GM19438 (cell line): ENCODE measurements at regions not wholly inside any gene's neighbourhood (a gene's known extent, or its start where the extent isn't known, plus 50 kb on each side); places are given as distances from the start of the nearest gene placed in this dataset.

Experiments
- ATAC-seq: cut with Tn5 transposase; IDR thresholded peaks from one replicate; pipeline ENCODE4 v1.9.1; 2021; ENCODE audit warnings: low read depth; ENCODE audit not compliant: unreplicated experiment

GRCh38 chr22:47692811-47693210 lies 930.4 kb downstream of the TBC1D22A start:
- no peak for ATAC-seq

- ATAC-seq: no peak
Measured at GRCh38 chr22:47691152-47691895, 928.9 kb downstream of the TBC1D22A start.

- no peak for ATAC-seq
Measured at GRCh38 chr22:47690586-47690985, 928.1 kb downstream of the TBC1D22A start.

- no peak for ATAC-seq
Measured at GRCh38 chr22:47690166-47690565, 927.7 kb downstream of the TBC1D22A start.

GRCh38 chr22:47687776-47688175 lies 925.3 kb downstream of the TBC1D22A start:
- ATAC-seq: no peak

GRCh38 chr22:47687346-47687655 lies 924.9 kb downstream of the TBC1D22A start:
- ATAC-seq: no peak

GRCh38 chr22:47686594-47687345 lies 924.3 kb downstream of the TBC1D22A start:
- ATAC-seq: no peak

GRCh38 chr22:47681411-47682165 lies 919.1 kb downstream of the TBC1D22A start:
- no peak for ATAC-seq

GRCh38 chr22:47678636-47679287 lies 916.3 kb downstream of the TBC1D22A start:
- no peak for ATAC-seq

GRCh38 chr22:47678048-47678447 lies 915.6 kb downstream of the TBC1D22A start:
- no peak for ATAC-seq

GRCh38 chr22:47676685-47677084 lies 914.2 kb downstream of the TBC1D22A start:
- ATAC-seq: no peak

GRCh38 chr22:47674600-47674999 lies 912.1 kb downstream of the TBC1D22A start:
- no peak for ATAC-seq

- ATAC-seq: no peak
Measured at GRCh38 chr22:47673557-47673956, 911.1 kb downstream of the TBC1D22A start.

- ATAC-seq: no peak
Measured at GRCh38 chr22:47672526-47672925, 910.1 kb downstream of the TBC1D22A start.

GRCh38 chr22:47665151-47665550 lies 902.7 kb downstream of the TBC1D22A start:
- ATAC-seq: no peak

GRCh38 chr22:47663615-47664605 lies 901.5 kb downstream of the TBC1D22A start:
- ATAC-seq: no peak

GRCh38 chr22:47659467-47660223 lies 897.2 kb downstream of the TBC1D22A start:
- no peak for ATAC-seq

GRCh38 chr22:47658182-47658581 lies 895.7 kb downstream of the TBC1D22A start:
- no peak for ATAC-seq

GRCh38 chr22:47657224-47657623 lies 894.8 kb downstream of the TBC1D22A start:
- ATAC-seq: no peak
